ENCODE measurements at regions not wholly inside any gene's neighbourhood (a gene's known extent, or its start where the extent isn't known, plus 50 kb on each side); places are given as distances from the start of the nearest gene placed in this dataset.

GRCh38 chr3:176942305-176942704 lies 255.0 kb downstream of the TBL1XR1 start:
- Mint-ChIP-seq H3K27ac (no peak overlapping the region), H3K4me3 (no peak overlapping the region), H3K36me3 (no peaks in the 10 kb centered on the region), H3K9me3 (no peaks in the 10 kb centered on the region), H3K27me3 (peaks cover 0 to 13% (median 0%) of the 10 kb centered on the region in 5 donors), H3K4me1 (no peaks in the 10 kb centered on the region)
- intact Hi-C loops (cut with micrococcal nuclease), result no loop called here
- POLR2A ChIA-PET, result no interaction called here
- Histone ChIP-seq H3K4me3 (ENCODE audit: low read length) (no peak overlapping the region), H3K9me3 (ENCODE audit: control insufficient read depth in 2 of 3, low read length in 3 of 3) (no peaks in the 10 kb centered on the region), H3K27ac (ENCODE audit: low read depth, low read length) (no peak overlapping the region), H3K36me3 (ENCODE audit: control insufficient read depth in 2 of 3, insufficient read depth in 3 of 3, low read length in 3 of 3) (no peaks in the 10 kb centered on the region), H3K4me1 (ENCODE audit: control insufficient read depth in 2 of 2, insufficient read depth in 2 of 2, low read length in 2 of 2) (no peaks in the 10 kb centered on the region), H3K27me3 (ENCODE audit: control insufficient read depth in 2 of 2, insufficient read depth in 2 of 2, low read length in 2 of 2) (peaks cover 0 to 3% of the 10 kb centered on the region in 2 donors)
- CTCF ChIA-PET, result no interaction called here
- no peak for DNase-seq
- no peak for ATAC-seq

GRCh38 chr3:176941689-176942088 lies 255.6 kb downstream of the TBL1XR1 start:
- Mint-ChIP-seq H3K4me1 (no peaks in the 10 kb centered on the region), H3K27ac (no peak overlapping the region), H3K27me3 (peaks cover 0 to 13% (median 4%) of the 10 kb centered on the region in 5 donors), H3K36me3 (no peaks in the 10 kb centered on the region), H3K9me3 (no peaks in the 10 kb centered on the region), H3K4me3 (no peak overlapping the region)
- Histone ChIP-seq H3K27ac (ENCODE audit: low read depth, low read length) (no peak overlapping the region), H3K9me3 (ENCODE audit: control insufficient read depth in 2 of 3, low read length in 3 of 3) (no peaks in the 10 kb centered on the region), H3K4me3 (ENCODE audit: low read length) (no peak overlapping the region), H3K27me3 (ENCODE audit: control insufficient read depth in 2 of 2, insufficient read depth in 2 of 2, low read length in 2 of 2) (peaks cover 0 to 3% of the 10 kb centered on the region in 2 donors), H3K4me1 (ENCODE audit: control insufficient read depth in 2 of 2, insufficient read depth in 2 of 2, low read length in 2 of 2) (no peaks in the 10 kb centered on the region), H3K36me3 (ENCODE audit: control insufficient read depth in 2 of 3, insufficient read depth in 3 of 3, low read length in 3 of 3) (no peaks in the 10 kb centered on the region)
- intact Hi-C loops (cut with micrococcal nuclease), result no loop called here
- DNase-seq (no peak), ATAC-seq (no peak)
- POLR2A ChIA-PET, result no interaction called here
- CTCF ChIA-PET, result interaction anchor here (1.3 kb wide), 1 partner anchor 69 kb away, joined by 9 read pairs; no protein-coding TSS in a partner anchor

- ATAC-seq, result peak; percentile 75
- POLR2A ChIA-PET, result no interaction called here
- no peaks in the 10 kb centered on the region for H3K36me3 Mint-ChIP-seq
These were observed 258.1 kb downstream of the TBL1XR1 start for GRCh38 chr3:176939022-176939817.

GRCh38 chr3:176937994-176938393 lies 259.3 kb downstream of the TBL1XR1 start:
- Mint-ChIP-seq H3K4me1 (no peaks in the 10 kb centered on the region), H3K27ac (no peak overlapping the region), H3K27me3 (peaks cover 4 to 21% (median 19%) of the 10 kb centered on the region in 5 donors), H3K4me3 (no peak overlapping the region), H3K9me3 (no peaks in the 10 kb centered on the region), H3K36me3 (no peaks in the 10 kb centered on the region)
- Histone ChIP-seq H3K9me3 (ENCODE audit: control insufficient read depth in 2 of 3, low read length in 3 of 3) (no peaks in the 10 kb centered on the region), H3K36me3 (ENCODE audit: control insufficient read depth in 2 of 3, insufficient read depth in 3 of 3, low read length in 3 of 3) (no peaks in the 10 kb centered on the region), H3K27ac (ENCODE audit: low read depth, low read length) (no peak overlapping the region), H3K27me3 (ENCODE audit: control insufficient read depth in 2 of 2, insufficient read depth in 2 of 2, low read length in 2 of 2) (peaks cover 0 to 3% of the 10 kb centered on the region in 2 donors), H3K4me1 (ENCODE audit: control insufficient read depth in 2 of 2, insufficient read depth in 2 of 2, low read length in 2 of 2) (no peaks in the 10 kb centered on the region), H3K4me3 (ENCODE audit: low read length) (no peak overlapping the region)
- no peak for ATAC-seq
- ChIA-PET POLR2A (no interaction called here), CTCF (interaction anchor here (1.7 kb wide), 1 partner anchor 66 kb away, joined by 7 read pairs; no protein-coding TSS in a partner anchor)
- no peak for DNase-seq
- intact Hi-C loops (cut with micrococcal nuclease), result no loop called here

More at GRCh38 chr3:176939022-176939817, 258.1 kb downstream of the TBL1XR1 start:
- peaks cover 0 to 3% of the 10 kb centered on the region in 2 donors for H3K27me3 ChIP-seq (ENCODE audit: control insufficient read depth in 2 of 2, insufficient read depth in 2 of 2, low read length in 2 of 2)
- H3K36me3 ChIP-seq (ENCODE audit: control insufficient read depth in 2 of 3, insufficient read depth in 3 of 3, low read length in 3 of 3), result no peaks in the 10 kb centered on the region
- peaks cover 4 to 21% (median 10%) of the 10 kb centered on the region in 5 donors for H3K27me3 Mint-ChIP-seq
- H3K9me3 ChIP-seq (ENCODE audit: control insufficient read depth in 2 of 3, low read length in 3 of 3), result no peaks in the 10 kb centered on the region
- DNase-seq, result peak in 7 of 9 donors; percentile 12 to 60 (median 43)
- H3K27ac Mint-ChIP-seq, result no peak overlapping the region
- intact Hi-C loops (cut with micrococcal nuclease), result loop anchor here (1.0 kb wide), 2 partner anchors 67 to 1446 kb away; no protein-coding TSS in a partner anchor
- H3K9me3 Mint-ChIP-seq, result no peaks in the 10 kb centered on the region
- H3K4me3 Mint-ChIP-seq, result no peak overlapping the region
- CTCF ChIA-PET, result interaction anchor here (1.7 kb wide), 1 partner anchor 67 kb away, joined by 7 read pairs; no protein-coding TSS in a partner anchor
- no peaks in the 10 kb centered on the region for H3K4me1 ChIP-seq (ENCODE audit: control insufficient read depth in 2 of 2, insufficient read depth in 2 of 2, low read length in 2 of 2)
- no peak overlapping the region for H3K27ac ChIP-seq (ENCODE audit: low read depth, low read length)
- H3K4me1 Mint-ChIP-seq, result no peaks in the 10 kb centered on the region
- no peak overlapping the region for H3K4me3 ChIP-seq (ENCODE audit: low read length)

GRCh38 chr3:176937541-176937940 lies 259.7 kb downstream of the TBL1XR1 start:
- Mint-ChIP-seq H3K27ac (no peak overlapping the region), H3K27me3 (peaks cover 4 to 22% (median 20%) of the 10 kb centered on the region in 5 donors), H3K36me3 (no peaks in the 10 kb centered on the region), H3K9me3 (no peaks in the 10 kb centered on the region), H3K4me3 (no peak overlapping the region), H3K4me1 (no peaks in the 10 kb centered on the region)
- Histone ChIP-seq H3K9me3 (ENCODE audit: control insufficient read depth in 2 of 3, low read length in 3 of 3) (no peaks in the 10 kb centered on the region), H3K27me3 (ENCODE audit: control insufficient read depth in 2 of 2, insufficient read depth in 2 of 2, low read length in 2 of 2) (peaks cover 0 to 3% of the 10 kb centered on the region in 2 donors), H3K4me3 (ENCODE audit: low read length) (no peak overlapping the region), H3K4me1 (ENCODE audit: control insufficient read depth in 2 of 2, insufficient read depth in 2 of 2, low read length in 2 of 2) (no peaks in the 10 kb centered on the region), H3K27ac (ENCODE audit: low read depth, low read length) (no peak overlapping the region), H3K36me3 (ENCODE audit: control insufficient read depth in 2 of 3, insufficient read depth in 3 of 3, low read length in 3 of 3) (no peaks in the 10 kb centered on the region)
- ATAC-seq (no peak), DNase-seq (no peak)
- CTCF ChIA-PET, result interaction anchor here (1.7 kb wide), 1 partner anchor 65 kb away, joined by 7 read pairs; no protein-coding TSS in a partner anchor
- intact Hi-C loops (cut with micrococcal nuclease), result no loop called here
- POLR2A ChIA-PET, result interaction anchor here (0.6 kb wide), 1 partner anchor 97 kb away, joined by 4 read pairs; no protein-coding TSS in a partner anchor

- Mint-ChIP-seq H3K36me3 (no peaks in the 10 kb centered on the region), H3K4me1 (no peaks in the 10 kb centered on the region), H3K4me3 (no peak overlapping the region), H3K9me3 (no peaks in the 10 kb centered on the region), H3K27ac (peak overlapping the region in 1 of 9 donors; percentile 34), H3K27me3 (peaks cover 4 to 23% (median 19%) of the 10 kb centered on the region in 5 donors)
- no peak overlapping the region for H3K27ac ChIP-seq (ENCODE audit: low read depth, low read length)
- H3K36me3 ChIP-seq (ENCODE audit: control insufficient read depth in 2 of 3, insufficient read depth in 3 of 3, low read length in 3 of 3), result no peaks in the 10 kb centered on the region
- ChIA-PET CTCF (no interaction called here), POLR2A (no interaction called here)
- DNase-seq, result no peak
- H3K4me3 ChIP-seq (ENCODE audit: low read length), result no peak overlapping the region
- no peaks in the 10 kb centered on the region for H3K9me3 ChIP-seq (ENCODE audit: control insufficient read depth in 2 of 3, low read length in 3 of 3)
- peaks cover 0 to 3% of the 10 kb centered on the region in 2 donors for H3K27me3 ChIP-seq (ENCODE audit: control insufficient read depth in 2 of 2, insufficient read depth in 2 of 2, low read length in 2 of 2)
- no peaks in the 10 kb centered on the region for H3K4me1 ChIP-seq (ENCODE audit: control insufficient read depth in 2 of 2, insufficient read depth in 2 of 2, low read length in 2 of 2)
- no peak for ATAC-seq
- intact Hi-C loops (cut with micrococcal nuclease), result no loop called here
These were observed 261.9 kb downstream of the TBL1XR1 start for GRCh38 chr3:176935194-176935888.
